Osteocyte (in vitro differentiated cells): ENCODE measurements at regions not wholly inside any gene's neighbourhood (a gene's known extent, or its start where the extent isn't known, plus 50 kb on each side); places are given as distances from the start of the nearest gene placed in this dataset.

Source experiments
- DNase-seq: peaks from one replicate; pipeline ENCODE4 v3.0.0; 2021; ENCODE audit warnings: mixed read lengths; ENCODE audit not compliant: unreplicated experiment; ENCODE audit errors: extremely low spot score
- H3K27ac Mint-ChIP-seq: one replicate; pipeline ENCODE4 v1.8.0; 2021; ENCODE audit warnings: mild to moderate bottlenecking, mixed read lengths; ENCODE audit not compliant: unreplicated experiment
- H3K27me3 Mint-ChIP-seq: one replicate; pipeline ENCODE4 v1.8.0; 2021; ENCODE audit warnings: mixed read lengths; ENCODE audit not compliant: unreplicated experiment
- H3K36me3 Mint-ChIP-seq: one replicate; pipeline ENCODE4 v1.8.0; 2021; ENCODE audit warnings: mixed read lengths; ENCODE audit not compliant: unreplicated experiment
- H3K4me1 Mint-ChIP-seq: one replicate; pipeline ENCODE4 v1.8.0; 2021; ENCODE audit warnings: mixed read lengths; ENCODE audit not compliant: unreplicated experiment
- H3K4me3 Mint-ChIP-seq: one replicate; pipeline ENCODE4 v1.8.0; 2021; ENCODE audit warnings: mild to moderate bottlenecking, moderate library complexity, mixed read lengths; ENCODE audit not compliant: unreplicated experiment
- H3K9me3 Mint-ChIP-seq: one replicate; pipeline ENCODE4 v1.8.0; 2021; ENCODE audit warnings: mixed read lengths; ENCODE audit not compliant: unreplicated experiment
- CTCF ChIP-seq: fragments of 200-600 bp; sonication (generic); IDR thresholded peaks from 2 replicates; pipeline ENCODE4 v1.5.0; 2021; ENCODE audit warnings: antibody characterized with exemption, mild to moderate bottlenecking, moderate library complexity

- Mint-ChIP-seq H3K36me3 (no peaks in the 10 kb centered on the region), H3K27me3 (peaks cover 3% of the 10 kb centered on the region), H3K9me3 (no peaks in the 10 kb centered on the region), H3K27ac (no peak overlapping the region), H3K4me3 (no peak overlapping the region), H3K4me1 (no peaks in the 10 kb centered on the region)
- TF ChIP-seq CTCF, result no peak
- DNase-seq, result no peak
Measured at GRCh38 chr15:93566762-93567161, 477.8 kb upstream of the RGMA start.

DNA sequence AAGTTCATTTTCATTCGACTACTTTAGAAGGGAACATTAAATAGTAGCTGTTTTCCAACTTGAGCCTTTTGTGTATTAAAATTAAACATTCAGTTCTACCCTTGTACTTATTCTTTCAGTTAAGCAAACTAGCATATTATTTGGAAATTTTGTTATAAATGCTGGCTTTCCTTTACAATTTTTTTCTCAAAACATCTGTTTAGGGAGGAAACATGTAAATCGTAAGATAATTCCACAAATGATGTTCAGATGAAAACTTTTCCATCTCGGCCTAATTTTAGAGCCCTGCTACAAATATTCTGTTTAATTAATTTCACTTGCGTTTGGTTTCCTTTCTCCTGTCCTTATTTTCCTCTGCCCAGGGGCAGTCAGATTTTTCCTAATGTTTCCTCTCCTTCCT is 476.2 kb upstream of the RGMA start:
- Mint-ChIP-seq H3K4me3 (no peak overlapping the region), H3K27me3 (no peaks in the 10 kb centered on the region), H3K36me3 (no peaks in the 10 kb centered on the region), H3K4me1 (no peaks in the 10 kb centered on the region), H3K27ac (no peak overlapping the region), H3K9me3 (no peaks in the 10 kb centered on the region)
- TF ChIP-seq CTCF, result no peak
- DNase-seq, result no peak

DNA sequence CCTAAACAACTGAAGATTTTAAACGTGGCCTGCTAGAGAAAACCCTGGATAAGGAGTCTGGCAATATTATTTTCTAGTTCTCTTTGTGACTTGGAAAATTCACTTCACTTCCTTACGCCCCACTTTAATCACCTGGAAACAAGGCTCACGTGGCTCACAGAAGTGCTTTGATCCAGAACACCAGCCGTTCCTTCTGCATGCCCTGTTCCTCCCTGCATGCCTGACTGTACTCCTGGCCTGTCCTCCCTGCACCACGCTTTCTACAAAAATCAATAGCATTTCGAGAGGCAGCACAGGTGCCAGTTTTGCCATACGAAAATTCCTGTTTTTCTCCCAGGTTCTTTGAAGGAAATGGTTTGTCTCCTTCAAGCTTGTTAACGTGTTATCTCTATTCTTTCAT is 474.2 kb upstream of the RGMA start:
- Mint-ChIP-seq H3K9me3 (peaks cover 3% of the 10 kb centered on the region), H3K27me3 (no peaks in the 10 kb centered on the region), H3K27ac (no peak overlapping the region), H3K4me3 (no peak overlapping the region), H3K36me3 (no peaks in the 10 kb centered on the region), H3K4me1 (no peaks in the 10 kb centered on the region)
- DNase-seq, result no peak
- TF ChIP-seq CTCF, result no peak

GRCh38 chr15:93562395-93563123 is 473.5 kb upstream of the RGMA start:
- no peaks in the 10 kb centered on the region for H3K36me3 Mint-ChIP-seq
- H3K4me1 Mint-ChIP-seq, result no peaks in the 10 kb centered on the region
- peaks cover 3% of the 10 kb centered on the region for H3K9me3 Mint-ChIP-seq

GRCh38 chr15:93557696-93558095 is 468.7 kb upstream of the RGMA start:
- H3K36me3 Mint-ChIP-seq, result no peaks in the 10 kb centered on the region
- no peak overlapping the region for H3K4me3 Mint-ChIP-seq
- peaks cover 9% of the 10 kb centered on the region for H3K9me3 Mint-ChIP-seq
- no peaks in the 10 kb centered on the region for H3K27me3 Mint-ChIP-seq
- H3K27ac Mint-ChIP-seq, result no peak overlapping the region
- no peaks in the 10 kb centered on the region for H3K4me1 Mint-ChIP-seq
- no peak for DNase-seq
- TF ChIP-seq CTCF, result no peak

More at GRCh38 chr15:93562395-93563123, 473.5 kb upstream of the RGMA start:
- no peak for DNase-seq
- H3K4me3 Mint-ChIP-seq, result no peak overlapping the region
- no peak for TF ChIP-seq CTCF
- H3K27ac Mint-ChIP-seq, result no peak overlapping the region
- no peaks in the 10 kb centered on the region for H3K27me3 Mint-ChIP-seq
